HEK293T (cell line): ENCODE measurements at regions not wholly inside any gene's neighbourhood (a gene's known extent, or its start where the extent isn't known, plus 50 kb on each side); places are given as distances from the start of the nearest gene placed in this dataset.

Source experiments
- CTCF ChIA-PET: fragments of 350-600 bp; formaldehyde crosslinking; extraction: SDS; loops from one replicate; lab custom pipeline; 2021; ENCODE audit warnings: antibody characterized with exemption, inconsistent platforms; lab: Yijun Ruan, JAX
- POLR2A ChIA-PET: fragments of 350-600 bp; formaldehyde crosslinking; extraction: SDS; loops from one replicate; lab custom pipeline; 2020; ENCODE audit warnings: antibody characterized with exemption, inconsistent platforms; lab: Yijun Ruan, JAX
- DNase-seq: peaks from one replicate; pipeline ENCODE4 v3.0.0; 2012; ENCODE audit warnings: mixed read lengths; ENCODE audit errors: extremely low spot score
- ARNT ChIP-seq: fragments of 450-650 bp; IDR thresholded peaks from 2 replicates; pipeline ENCODE4 v1.6.1; 2017; ENCODE audit warnings: mild to moderate bottlenecking
- BHLHE40 ChIP-seq: fragments of 450-650 bp; IDR thresholded peaks from 2 replicates; pipeline ENCODE4 v1.6.1; 2016; ENCODE audit warnings: mild to moderate bottlenecking, moderate library complexity, borderline replicate concordance
- CTBP1 ChIP-seq: fragments of 450-650 bp; IDR thresholded peaks from 2 replicates; pipeline ENCODE4 v1.6.1; 2016; ENCODE audit warnings: borderline replicate concordance
- ELF4 ChIP-seq: fragments of 450-650 bp; IDR thresholded peaks from 2 replicates; pipeline ENCODE4 v1.6.1; 2017; ENCODE audit warnings: antibody characterized with exemption
- FOXA1 ChIP-seq: fragments of 450-650 bp; IDR thresholded peaks from 2 replicates; pipeline ENCODE4 v1.6.1; 2016; ENCODE audit warnings: mild to moderate bottlenecking
- FOXK2 ChIP-seq: fragments of 450-650 bp; IDR thresholded peaks from 2 replicates; pipeline ENCODE4 v1.6.1; 2016; ENCODE audit warnings: mild to moderate bottlenecking
- FOXM1 ChIP-seq: fragments of 450-650 bp; IDR thresholded peaks from 2 replicates; pipeline ENCODE4 v1.6.1; 2017; ENCODE audit warnings: mild to moderate bottlenecking, borderline replicate concordance
- HDGF ChIP-seq: fragments of 450-650 bp; IDR thresholded peaks from 2 replicates; pipeline ENCODE4 v1.6.1; 2017; ENCODE audit warnings: antibody characterized with exemption, borderline replicate concordance
- L3MBTL2 ChIP-seq: fragments of 450-650 bp; conservative IDR thresholded peaks from 2 replicates; pipeline ENCODE4 v1.6.1; 2016; ENCODE audit warnings: mild to moderate bottlenecking
- LEF1 ChIP-seq: fragments of 450-650 bp; IDR thresholded peaks from 2 replicates; pipeline ENCODE4 v1.6.1; 2017; ENCODE audit warnings: mild to moderate bottlenecking, borderline replicate concordance
- NFRKB ChIP-seq: fragments of 450-650 bp; IDR thresholded peaks from 2 replicates; pipeline ENCODE4 v1.6.1; 2016; ENCODE audit warnings: mild to moderate bottlenecking, moderate library complexity
- PKNOX1 ChIP-seq: fragments of 450-650 bp; IDR thresholded peaks from 2 replicates; pipeline ENCODE4 v1.6.1; 2016
- SP1 ChIP-seq: fragments of 450-650 bp; IDR thresholded peaks from 2 replicates; pipeline ENCODE4 v1.6.1; 2017
- SUZ12 ChIP-seq: fragments of 450-650 bp; IDR thresholded peaks from 2 replicates; pipeline ENCODE4 v1.6.1; 2016; ENCODE audit warnings: mild to moderate bottlenecking
- TARDBP ChIP-seq: fragments of 450-650 bp; IDR thresholded peaks from 2 replicates; pipeline ENCODE4 v1.6.1; 2016
- ZNF384 ChIP-seq: fragments of 450-650 bp; IDR thresholded peaks from 2 replicates; pipeline ENCODE4 v1.6.1; 2016

DNA sequence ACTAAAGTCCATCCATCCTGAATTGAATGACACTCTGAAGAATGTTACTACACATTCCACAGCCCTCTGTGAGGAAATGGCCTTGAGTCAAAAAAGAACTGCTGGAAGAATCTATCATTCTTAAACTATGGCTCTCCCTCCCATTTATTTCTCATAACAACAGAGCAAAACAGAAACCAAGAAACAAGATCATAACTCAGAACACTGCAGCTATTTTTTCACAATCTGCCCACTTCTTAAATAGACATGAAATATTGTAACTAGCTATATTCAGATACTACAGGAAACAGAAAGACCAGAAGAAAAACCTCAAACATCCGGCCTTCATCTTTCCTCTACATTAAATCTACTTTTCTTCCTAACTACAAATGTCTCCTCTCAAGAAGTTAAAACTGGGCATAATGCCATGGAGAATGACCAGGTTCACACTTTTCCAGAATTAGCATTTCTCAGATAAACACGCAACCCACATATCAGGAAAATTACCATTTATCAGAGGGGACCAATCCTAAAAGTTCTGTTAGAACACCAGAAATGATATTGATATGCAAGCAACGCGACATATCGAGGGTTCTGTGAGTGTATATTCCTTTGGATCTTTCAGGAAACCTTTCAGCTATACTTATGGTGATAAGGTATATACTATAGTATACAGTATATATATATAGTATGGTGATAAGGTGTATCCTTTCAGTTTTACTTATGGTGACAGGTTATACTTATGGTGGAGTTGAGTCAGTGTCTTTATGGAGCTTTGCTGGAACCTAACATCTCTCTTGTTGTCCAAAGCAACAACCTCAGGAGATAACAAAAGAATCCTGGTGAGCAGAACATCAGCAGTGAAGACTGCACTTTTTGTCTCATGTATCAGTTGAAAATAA lies 60.4 kb upstream of the IRF2 start:
- ChIA-PET CTCF (no interaction called here), POLR2A (interaction anchor here (3.2 kb wide), 1 partner anchor 60 kb away, joined by 42 read pairs; the partner anchor contains the start of gene IRF2)

GRCh38 chr4:184533908-184534307 lies 59.6 kb upstream of the IRF2 start:
- no peak for DNase-seq
- POLR2A ChIA-PET, result no interaction called here
- TF ChIP-seq BHLHE40 (no peak), LEF1 (no peak), SUZ12 (no peak)
- CTCF ChIA-PET, result no interaction called here

More for the DNA sequence above, 60.4 kb upstream of the IRF2 start:
- TF ChIP-seq FOXM1 (no peak), CTBP1 (no peak), BHLHE40 (no peak), FOXA1 (no peak), LEF1 (no peak), ZNF384 (no peak), FOXK2 (no peak), SP1 (no peak), NFRKB (no peak), TARDBP (no peak), ELF4 (no peak), L3MBTL2 (no peak), HDGF (no peak), PKNOX1 (no peak), SUZ12 (no peak)
- DNase-seq, result no peak

GRCh38 chr4:184531008-184531407 lies 56.7 kb upstream of the IRF2 start:
- TF ChIP-seq FOXM1, result no peak
- TF ChIP-seq FOXA1, result no peak
- TF ChIP-seq PKNOX1, result no peak
- no peak for TF ChIP-seq TARDBP
- TF ChIP-seq SP1, result no peak
- DNase-seq, result no peak
- CTCF ChIA-PET, result no interaction called here
- POLR2A ChIA-PET, result no interaction called here

GRCh38 chr4:184529283-184529682 lies 54.9 kb upstream of the IRF2 start:
- no peak for TF ChIP-seq BHLHE40
- TF ChIP-seq SP1, result no peak
- TF ChIP-seq SUZ12, result no peak
- no peak for TF ChIP-seq L3MBTL2
- TF ChIP-seq NFRKB, result no peak
- no peak for TF ChIP-seq FOXA1
- no peak for TF ChIP-seq LEF1
- TF ChIP-seq CTBP1, result no peak
- ChIA-PET POLR2A (interaction anchor here (1.4 kb wide), 1 partner anchor 54 kb away, joined by 6 read pairs; the partner anchor contains the start of gene IRF2), CTCF (interaction anchor here (0.6 kb wide), 1 partner anchor 148 kb away, joined by 3 read pairs; no protein-coding TSS in a partner anchor)
- no peak for DNase-seq

- POLR2A ChIA-PET, result interaction anchor here (1.4 kb wide), 1 partner anchor 54 kb away, joined by 6 read pairs; the partner anchor contains the start of gene IRF2
- TF ChIP-seq ARNT, result no peak
- TF ChIP-seq CTBP1, result no peak
- no peak for TF ChIP-seq BHLHE40
- TF ChIP-seq TARDBP, result no peak
- no peak for TF ChIP-seq ELF4
- TF ChIP-seq SP1, result no peak
- TF ChIP-seq L3MBTL2, result no peak
- no peak for TF ChIP-seq SUZ12
- no peak for TF ChIP-seq FOXM1
- no peak for TF ChIP-seq HDGF
- no peak for TF ChIP-seq LEF1
- TF ChIP-seq ZNF384, result no peak
- TF ChIP-seq PKNOX1, result no peak
- no peak for TF ChIP-seq FOXK2
- no peak for TF ChIP-seq NFRKB
- CTCF ChIA-PET, result no interaction called here
- DNase-seq, result no peak
Measured at GRCh38 chr4:184528713-184529112, 54.4 kb upstream of the IRF2 start.

GRCh38 chr4:184528051-184528450 lies 53.7 kb upstream of the IRF2 start:
- TF ChIP-seq L3MBTL2 (no peak), ZNF384 (no peak), ELF4 (no peak), LEF1 (no peak), PKNOX1 (no peak), FOXK2 (no peak), ARNT (no peak), BHLHE40 (no peak), SP1 (no peak), HDGF (no peak), SUZ12 (no peak), FOXM1 (no peak), TARDBP (no peak)
- ChIA-PET CTCF (interaction anchor here (1.0 kb wide), 1 partner anchor 10 kb away, joined by 3 read pairs; no protein-coding TSS in a partner anchor), POLR2A (no interaction called here)
- DNase-seq, result no peak
